ENCODE measurements at regions not wholly inside any gene's neighbourhood (a gene's known extent, or its start where the extent isn't known, plus 50 kb on each side); places are given as distances from the start of the nearest gene placed in this dataset.

GRCh38 chr16:80298676-80299075 is 242.1 kb upstream of the DYNLRB2 start:
- DNase-seq, result no peak

GRCh38 chr16:80296034-80296433 is 244.8 kb upstream of the DYNLRB2 start:
- DNase-seq, result no peak

GRCh38 chr16:80294172-80294571 is 246.6 kb upstream of the DYNLRB2 start:
- no peak for DNase-seq

GRCh38 chr16:80288616-80289015 is 252.2 kb upstream of the DYNLRB2 start:
- no peak for DNase-seq

- no peak for DNase-seq
These were observed 253.1 kb upstream of the DYNLRB2 start for GRCh38 chr16:80287674-80288073.

- no peak for DNase-seq
These were observed 255.7 kb upstream of the DYNLRB2 start for GRCh38 chr16:80285104-80285503.

- no peak for DNase-seq
These were observed 257.1 kb upstream of the DYNLRB2 start for GRCh38 chr16:80283466-80284392.

- DNase-seq, result no peak
These were observed 260.2 kb upstream of the DYNLRB2 start for GRCh38 chr16:80280557-80280956.

GRCh38 chr16:80279656-80280055 is 261.1 kb upstream of the DYNLRB2 start:
- no peak for DNase-seq

- no peak for DNase-seq
These were observed 263.6 kb upstream of the DYNLRB2 start for GRCh38 chr16:80277182-80277581.

GRCh38 chr16:80274576-80275191 is 266.1 kb upstream of the DYNLRB2 start:
- no peak for DNase-seq

- no peak for DNase-seq
These were observed 266.9 kb upstream of the DYNLRB2 start for GRCh38 chr16:80273635-80274538.

- DNase-seq, result no peak
These were observed 275.0 kb upstream of the DYNLRB2 start for GRCh38 chr16:80265624-80266306.

GRCh38 chr16:80263848-80264694 is 276.7 kb upstream of the DYNLRB2 start:
- DNase-seq, result no peak

GRCh38 chr16:80263181-80263823 is 277.5 kb upstream of the DYNLRB2 start:
- DNase-seq, result no peak

- DNase-seq, result no peak
These were observed 279.9 kb upstream of the DYNLRB2 start for GRCh38 chr16:80260906-80261311.

- DNase-seq, result no peak
These were observed 281.4 kb upstream of the DYNLRB2 start for GRCh38 chr16:80259290-80259805.

- no peak for DNase-seq
These were observed 282.4 kb upstream of the DYNLRB2 start for GRCh38 chr16:80258407-80258806.

GRCh38 chr16:80254970-80255369 is 285.8 kb upstream of the DYNLRB2 start:
- DNase-seq, result no peak

- DNase-seq, result no peak
These were observed 287.1 kb upstream of the DYNLRB2 start for GRCh38 chr16:80253741-80254140.

- DNase-seq, result no peak
These were observed 290.4 kb upstream of the DYNLRB2 start for GRCh38 chr16:80250381-80250780.

All from stimulated activated CD4-positive, alpha-beta T cell treated with anti-CD3 and anti-CD28 coated beads, Interleukin-2, amount 100 ng/mL, for 48 hours (primary cell).